Ramos (cell line): ENCODE measurements at regions not wholly inside any gene's neighbourhood (a gene's known extent, or its start where the extent isn't known, plus 50 kb on each side); places are given as distances from the start of the nearest gene placed in this dataset.

Source experiments
- in situ Hi-C: fragments of 300-500 bp; cut with MboI; formaldehyde crosslinking; loops from one replicate; pipeline ENCODE4 v1.14.3; 2022; ENCODE audit warnings: low sequenced_read_pairs; ENCODE audit not compliant: unreplicated experiment

DNA sequence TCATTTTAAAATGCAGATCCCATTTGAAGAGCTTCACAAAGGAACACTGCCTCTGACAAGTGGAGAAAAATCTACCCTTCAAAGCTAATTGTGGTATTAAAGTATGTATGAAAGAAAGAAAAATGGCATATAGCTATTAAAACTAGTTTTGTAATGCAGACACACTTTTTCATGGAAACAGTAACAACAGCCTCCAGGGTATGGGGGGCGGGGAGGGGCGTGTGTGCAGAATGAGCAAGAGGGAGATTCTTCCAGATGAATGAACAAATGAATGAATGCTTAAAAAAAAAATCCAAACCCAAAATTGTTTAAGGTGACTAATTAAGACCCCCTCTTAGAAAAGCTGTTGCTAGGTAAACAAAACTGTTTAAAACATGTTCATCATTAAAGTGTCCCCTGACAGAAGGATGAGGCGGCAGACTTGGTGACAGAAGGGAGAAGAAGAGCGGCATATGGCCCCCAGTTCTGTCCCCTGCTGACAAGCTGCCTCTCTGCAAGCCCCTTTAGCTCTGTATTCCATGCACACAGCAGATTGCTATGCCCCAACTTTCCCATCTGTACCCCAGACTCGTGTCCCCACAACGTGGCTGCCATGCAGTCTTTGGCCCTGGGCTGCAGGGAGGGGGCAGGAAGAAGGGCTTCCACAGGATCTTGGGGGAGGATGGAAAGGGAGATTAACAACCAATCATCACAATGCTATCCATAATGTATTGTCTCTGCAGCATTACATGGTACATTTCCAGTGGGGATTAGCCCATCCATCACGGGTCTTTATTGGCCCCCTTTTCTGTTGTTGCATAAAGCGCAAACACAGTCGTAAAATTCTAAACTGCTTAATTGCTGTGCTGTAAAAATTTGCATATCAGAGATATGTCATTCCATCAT lies 108.4 kb upstream of the OLIG3 start:
- in situ Hi-C loops: no loop called here

DNA sequence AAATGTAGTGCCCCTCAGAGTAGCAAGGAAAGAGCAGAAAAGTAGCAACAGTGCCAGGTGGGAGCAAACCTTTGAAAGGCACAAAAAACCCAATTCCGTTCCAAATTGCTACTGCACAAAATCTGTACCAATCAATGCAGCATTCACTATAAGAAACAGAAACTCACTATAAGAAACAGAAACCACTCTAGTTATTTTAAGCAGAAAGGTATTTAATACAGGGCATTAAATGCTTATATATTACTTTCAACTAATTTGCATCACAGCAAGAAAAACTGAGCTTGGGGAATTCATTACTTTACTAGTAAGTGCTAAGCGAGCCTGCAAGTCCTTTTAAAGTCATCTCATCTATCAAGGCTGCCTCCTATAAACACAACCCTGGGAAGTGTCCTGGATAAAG lies 116.5 kb upstream of the OLIG3 start:
- in situ Hi-C loops: no loop called here

DNA sequence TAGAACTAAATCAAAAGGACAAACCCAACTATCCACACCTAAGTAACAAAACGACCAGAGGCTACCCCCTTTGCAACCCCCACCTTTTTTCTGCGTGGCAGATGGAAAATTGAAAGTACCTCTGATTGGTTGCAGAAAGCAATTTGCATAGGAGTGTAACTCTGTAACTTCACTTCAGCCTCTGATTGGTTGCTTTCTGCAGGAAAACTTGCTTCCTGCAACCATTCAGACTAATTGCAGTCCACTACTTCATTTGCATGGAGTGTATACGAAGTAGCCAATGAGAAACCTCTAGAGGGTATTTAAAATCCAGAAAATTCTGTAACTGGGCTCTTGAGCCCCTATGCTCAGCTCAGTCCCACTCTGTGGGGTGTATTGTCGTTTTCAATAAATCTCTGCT lies 129.1 kb upstream of the OLIG3 start:
- in situ Hi-C loops: no loop called here

DNA sequence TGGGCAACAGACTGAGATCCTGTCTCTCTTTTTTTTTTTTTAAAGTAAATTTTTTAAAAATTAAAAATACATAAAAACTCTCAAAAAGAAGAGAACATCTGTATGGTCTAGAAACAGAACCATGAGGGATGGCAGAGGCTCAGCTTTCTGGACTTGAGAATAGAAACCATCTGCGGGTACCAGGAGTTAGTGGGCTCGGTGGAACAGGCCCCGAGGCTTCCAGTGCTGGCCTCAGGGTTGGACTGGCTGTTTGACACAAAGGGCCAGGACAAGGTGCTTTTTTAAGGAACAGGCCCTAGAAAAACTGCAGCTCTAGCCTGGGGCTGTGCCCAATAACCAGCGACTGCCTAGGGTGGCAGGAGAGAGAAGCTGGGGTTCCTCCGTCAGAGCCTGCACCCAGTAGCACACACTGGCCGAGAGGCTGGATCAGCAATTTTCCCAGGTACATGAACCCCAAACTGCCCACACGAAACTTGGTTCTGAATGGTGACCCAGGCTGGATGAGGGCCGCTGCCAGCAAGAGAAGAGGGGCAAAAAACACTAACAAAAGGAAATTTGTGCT lies 131.0 kb upstream of the OLIG3 start:
- in situ Hi-C loops: loop anchor here (25.0 kb wide), 1 partner anchor 538 kb away; no protein-coding TSS in a partner anchor

DNA sequence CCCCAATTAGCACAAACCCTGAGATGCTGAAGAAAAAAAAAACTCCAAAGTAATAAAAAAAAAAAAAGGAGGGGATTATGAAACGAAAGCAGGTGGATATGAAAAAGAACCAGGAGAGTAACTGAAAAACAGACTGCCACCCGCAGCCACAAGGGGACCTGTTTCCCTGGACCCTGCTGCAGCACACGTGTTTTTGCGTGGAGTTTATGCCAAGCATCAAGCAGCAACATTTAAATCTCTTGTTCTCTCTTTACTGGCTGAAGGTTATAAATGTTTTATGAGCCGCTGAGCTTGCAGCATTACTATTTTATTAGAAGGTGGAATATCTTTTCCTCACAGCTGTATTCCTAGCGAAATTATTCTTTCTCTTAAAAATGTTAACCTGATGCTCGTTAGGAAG lies 131.6 kb upstream of the OLIG3 start:
- in situ Hi-C loops: loop anchor here (25.0 kb wide), 1 partner anchor 539 kb away; no protein-coding TSS in a partner anchor

DNA sequence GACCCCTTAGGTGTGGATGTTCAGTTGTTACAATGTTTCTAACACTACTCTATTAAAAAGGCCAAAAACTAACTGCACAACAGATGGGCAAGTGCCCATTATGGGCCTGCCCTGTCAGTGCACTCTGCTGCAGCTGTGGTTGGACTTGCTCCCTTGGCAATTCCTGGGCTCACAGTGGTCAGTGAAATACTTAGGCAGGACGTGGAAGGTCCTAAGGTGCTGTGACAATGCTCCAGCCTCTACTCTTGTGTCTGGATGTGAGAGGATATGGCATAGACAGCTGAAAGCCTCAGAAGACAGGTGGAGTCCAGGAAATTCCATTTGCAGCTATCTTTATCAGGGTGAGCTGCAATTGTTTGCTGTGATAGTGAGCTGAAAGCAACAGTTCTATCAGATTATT lies 136.5 kb upstream of the OLIG3 start:
- in situ Hi-C loops: loop anchor here (25.0 kb wide), 1 partner anchor 543 kb away; no protein-coding TSS in a partner anchor

DNA sequence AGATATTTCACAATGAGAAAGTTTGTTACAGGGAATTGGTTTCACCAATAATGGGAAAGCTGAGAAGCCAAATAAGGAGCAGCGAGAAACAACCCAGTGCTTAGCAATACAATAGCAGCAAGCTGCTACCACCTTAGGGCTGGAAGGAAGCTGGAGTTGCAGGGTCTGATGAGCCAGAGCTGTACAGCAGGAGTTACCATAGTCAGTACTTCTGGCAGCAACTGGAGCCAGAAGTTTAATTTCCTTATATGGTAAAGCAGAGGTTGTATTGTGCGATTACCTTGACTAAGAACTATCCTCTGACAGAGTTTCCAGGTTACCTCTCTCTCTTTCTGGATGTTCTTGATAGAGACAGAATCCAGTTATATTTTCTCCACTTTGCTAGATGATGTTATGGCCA lies 137.1 kb upstream of the OLIG3 start:
- in situ Hi-C loops: loop anchor here (25.0 kb wide), 1 partner anchor 544 kb away; no protein-coding TSS in a partner anchor

DNA sequence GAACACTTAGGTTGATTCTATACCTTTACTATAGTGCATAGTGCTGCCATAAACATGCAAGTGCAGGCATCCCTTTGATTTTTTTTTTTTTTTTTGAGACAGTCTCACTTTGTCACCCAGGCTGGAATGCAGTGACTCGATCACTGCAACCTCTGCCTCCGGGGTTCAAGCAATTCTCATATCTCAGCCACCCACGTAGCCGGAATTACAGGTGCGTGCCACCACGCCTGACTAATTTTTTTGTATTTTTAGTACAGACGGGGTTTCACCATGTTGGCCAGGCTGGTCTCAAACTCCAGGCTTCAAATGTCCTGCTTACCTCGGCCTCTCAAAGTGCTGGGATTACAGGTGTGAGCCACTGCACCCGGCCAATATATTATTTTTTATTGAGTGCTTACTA lies 140.0 kb upstream of the OLIG3 start:
- in situ Hi-C loops: loop anchor here (25.0 kb wide), 1 partner anchor 547 kb away; no protein-coding TSS in a partner anchor

DNA sequence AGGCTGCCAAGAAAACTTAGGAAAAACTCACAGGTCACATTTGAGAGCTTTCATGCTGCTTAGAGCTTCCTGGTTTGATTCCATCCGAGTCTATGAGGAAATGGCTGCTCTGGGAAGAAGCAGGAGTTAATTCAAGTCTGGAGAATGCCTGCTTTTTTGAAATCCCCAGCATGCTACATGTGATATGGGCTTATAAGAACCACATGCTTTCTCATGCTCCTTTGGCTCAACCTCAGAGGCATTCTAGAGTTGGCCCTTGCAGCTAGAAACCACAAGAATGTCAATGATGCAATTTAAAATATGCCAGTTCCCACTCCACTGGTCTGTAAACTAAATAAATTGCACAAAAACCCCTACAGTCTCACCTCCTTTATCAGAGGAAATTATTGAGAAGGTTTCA lies 142.9 kb upstream of the OLIG3 start:
- in situ Hi-C loops: loop anchor here (25.0 kb wide), 1 partner anchor 550 kb away; no protein-coding TSS in a partner anchor

DNA sequence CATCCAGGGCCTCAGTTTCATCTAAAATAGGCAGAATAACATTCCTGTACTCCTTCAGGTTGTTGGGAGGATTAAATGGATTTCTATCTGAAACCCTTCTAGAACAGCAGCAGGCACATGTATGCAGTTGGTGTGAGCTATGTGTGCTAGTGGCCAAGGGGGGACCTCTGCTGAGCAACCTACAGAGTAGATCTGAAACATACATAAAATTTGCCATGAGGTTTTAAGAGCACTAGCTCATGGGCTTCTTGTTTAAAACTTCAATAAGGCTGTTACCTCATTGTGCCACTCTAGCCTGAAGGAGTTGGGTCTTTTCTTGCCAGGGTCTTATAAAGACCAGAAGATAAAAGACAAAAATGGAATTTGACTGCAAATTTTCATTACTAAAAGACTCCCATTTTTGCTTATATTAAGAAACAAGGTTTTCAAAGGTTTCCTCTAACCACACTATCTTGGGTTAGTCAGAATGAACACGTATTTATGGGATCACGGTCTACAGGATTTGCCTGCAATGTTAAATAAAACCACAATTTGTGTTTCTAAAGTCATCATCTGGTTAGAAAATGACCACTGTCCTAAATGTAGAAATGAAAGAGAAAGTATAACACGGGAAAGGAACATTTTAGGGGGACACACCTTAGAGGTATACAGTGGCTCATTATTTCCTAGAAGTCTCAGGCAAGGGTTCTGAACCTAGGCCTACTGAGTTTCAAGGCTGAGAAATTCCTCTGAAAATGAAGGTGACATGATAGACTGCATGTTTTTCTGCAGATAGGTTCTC lies 144.9 kb upstream of the OLIG3 start:
- in situ Hi-C loops: loop anchor here (25.0 kb wide), 1 partner anchor 552 kb away; no protein-coding TSS in a partner anchor

DNA sequence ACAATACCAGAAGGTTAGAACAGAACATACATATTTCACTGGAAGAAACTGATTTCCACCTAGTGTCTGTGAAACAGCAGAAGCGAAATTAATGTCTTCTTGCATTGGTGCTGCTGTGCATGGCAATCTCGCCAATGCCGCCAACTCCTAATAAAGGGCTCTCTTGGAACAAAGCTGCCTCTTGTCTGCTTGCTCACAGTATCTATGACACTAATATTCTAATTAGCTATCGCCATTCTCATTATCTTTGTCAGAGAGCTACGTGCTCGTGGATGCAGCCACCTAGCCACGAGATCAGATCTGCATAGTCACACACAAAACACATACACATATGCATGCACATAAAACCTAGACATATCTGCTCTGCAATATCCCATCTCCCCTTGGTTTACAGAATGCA lies 145.9 kb upstream of the OLIG3 start:
- in situ Hi-C loops: loop anchor here (25.0 kb wide), 1 partner anchor 553 kb away; no protein-coding TSS in a partner anchor

DNA sequence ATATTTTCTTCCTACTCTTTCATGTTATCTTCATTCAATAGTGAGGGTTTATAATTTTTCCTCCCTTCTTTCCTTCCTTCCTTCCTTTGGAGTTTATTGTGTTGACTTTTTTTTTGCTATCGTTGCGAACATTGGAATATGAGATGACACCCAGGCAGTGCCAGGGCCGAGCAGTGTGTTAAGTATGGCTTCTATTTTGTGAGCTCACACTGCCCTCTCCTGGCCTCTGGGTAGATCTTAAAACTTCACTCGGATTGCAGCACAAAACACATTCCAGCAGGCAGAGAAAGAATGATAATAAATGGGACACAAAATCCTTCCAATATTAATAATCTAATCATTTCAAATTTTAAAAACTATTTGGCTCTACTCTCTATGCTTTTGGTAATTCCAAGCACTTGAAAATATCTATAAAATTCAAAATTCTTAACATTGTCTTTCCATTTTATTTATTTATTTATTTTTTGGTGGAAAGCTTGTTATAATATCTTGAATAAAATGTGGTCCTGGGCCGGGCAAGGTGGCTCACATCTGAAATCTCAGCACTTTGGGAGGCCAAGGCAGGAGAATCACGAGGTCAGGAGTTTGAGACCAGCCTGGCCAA lies 147.4 kb upstream of the OLIG3 start:
- in situ Hi-C loops: loop anchor here (25.0 kb wide), 1 partner anchor 554 kb away; no protein-coding TSS in a partner anchor

DNA sequence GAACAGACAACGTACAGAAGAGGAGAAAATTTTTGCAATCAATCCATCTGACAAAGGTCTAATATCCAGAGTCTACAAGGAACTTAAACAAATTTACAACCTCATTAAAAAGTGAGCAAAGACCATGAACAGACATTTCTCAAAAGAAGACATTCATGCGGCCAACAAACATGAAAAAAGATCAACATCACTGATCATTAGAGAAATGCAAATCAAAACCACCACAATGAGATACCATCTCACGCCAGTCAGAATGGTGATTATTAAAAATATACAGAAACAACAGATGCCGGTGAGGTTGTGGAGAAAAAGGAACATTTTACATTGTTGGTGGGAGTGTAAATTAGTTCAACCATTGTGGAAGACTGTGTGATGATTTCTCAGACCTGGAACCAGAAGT lies 149.0 kb upstream of the OLIG3 start:
- in situ Hi-C loops: loop anchor here (25.0 kb wide), 1 partner anchor 556 kb away; no protein-coding TSS in a partner anchor

DNA sequence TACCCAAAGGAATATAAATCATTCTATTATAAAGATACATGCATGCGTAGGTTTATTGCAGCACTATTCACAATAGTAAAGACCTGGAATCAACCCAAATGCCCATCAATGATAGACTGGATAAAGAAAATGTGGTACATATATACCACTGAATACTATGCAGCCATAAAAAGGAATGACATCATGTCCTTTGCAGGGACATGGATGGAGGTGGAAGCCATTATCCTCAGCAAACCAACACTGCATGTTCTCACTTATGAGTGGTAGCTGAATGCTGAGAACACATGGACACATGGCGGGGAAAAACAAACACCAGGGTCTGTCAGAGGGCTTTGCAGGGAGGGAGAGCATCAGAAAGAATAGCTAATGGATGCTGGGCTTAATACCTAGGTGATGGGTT lies 149.4 kb upstream of the OLIG3 start:
- in situ Hi-C loops: loop anchor here (25.0 kb wide), 1 partner anchor 556 kb away; no protein-coding TSS in a partner anchor

DNA sequence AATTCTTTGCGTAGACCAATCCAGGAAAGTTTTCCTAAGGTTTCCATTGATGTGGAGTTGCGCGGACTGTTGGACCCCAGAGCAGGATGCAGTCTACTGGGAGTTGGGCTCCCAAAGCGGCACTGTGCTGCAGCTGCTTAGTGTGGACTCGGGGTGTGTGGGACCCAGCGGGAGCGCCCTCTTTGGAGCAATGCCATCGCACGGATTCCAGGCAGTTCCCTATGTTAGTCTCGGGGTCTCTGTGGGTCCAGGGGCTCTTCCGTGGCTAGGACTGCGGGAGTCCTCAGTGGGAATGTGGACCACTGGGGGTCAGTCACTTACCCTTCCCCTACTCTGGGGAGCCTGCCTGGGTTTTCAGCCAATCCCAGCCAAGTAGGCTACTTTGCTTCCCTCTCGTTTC lies 151.7 kb upstream of the OLIG3 start:
- in situ Hi-C loops: loop anchor here (25.0 kb wide), 1 partner anchor 559 kb away; no protein-coding TSS in a partner anchor

DNA sequence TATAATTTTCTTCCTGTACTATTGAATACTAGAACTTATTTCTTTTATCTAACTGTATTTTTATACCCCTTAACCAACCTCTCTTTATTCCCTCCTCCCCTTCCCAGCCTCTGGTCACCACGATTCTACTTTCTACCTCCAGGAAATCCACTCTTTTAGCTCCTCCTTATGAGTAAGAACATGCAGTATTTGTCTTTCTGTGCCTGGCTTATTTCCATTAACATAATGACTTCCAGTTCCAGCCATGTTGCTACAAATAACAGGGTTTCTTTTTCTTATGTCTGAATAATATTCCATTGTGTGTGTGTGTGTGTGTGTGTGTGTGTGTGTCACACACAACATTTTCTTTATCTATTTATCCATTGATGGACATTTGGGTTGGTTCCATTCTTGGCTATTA lies 152.3 kb upstream of the OLIG3 start:
- in situ Hi-C loops: loop anchor here (25.0 kb wide), 1 partner anchor 559 kb away; no protein-coding TSS in a partner anchor

DNA sequence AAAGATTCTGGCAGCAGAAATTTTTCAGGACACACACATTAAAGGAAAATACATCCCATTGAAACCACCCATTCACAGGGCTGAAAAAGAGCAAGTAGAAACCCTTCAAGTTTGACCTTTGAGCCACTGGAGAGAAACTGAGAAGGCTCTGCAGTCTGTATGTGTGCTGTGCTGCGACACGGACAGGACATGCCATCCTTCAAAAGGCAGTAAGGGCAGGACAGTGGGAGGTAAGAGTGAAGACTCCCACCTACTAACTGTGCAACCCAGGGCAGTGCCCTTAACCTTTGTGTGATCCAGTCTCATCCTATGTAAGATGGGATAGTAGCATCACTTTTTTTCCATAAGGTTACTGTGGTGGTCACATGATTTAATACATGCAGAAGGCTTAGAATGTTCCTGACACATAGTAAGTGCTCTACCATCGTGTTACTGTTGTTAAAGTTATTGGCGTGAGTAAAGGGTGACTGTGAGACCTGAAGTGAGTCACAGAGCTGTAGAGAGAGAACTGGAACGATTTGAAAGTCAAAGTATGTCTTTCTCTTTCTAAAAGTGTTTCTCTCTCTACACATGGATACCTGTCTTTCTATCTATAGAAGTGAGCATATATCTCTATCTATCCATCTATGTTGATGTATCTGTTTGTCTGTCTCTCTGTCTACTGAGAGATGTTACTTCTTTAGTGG lies 153.7 kb upstream of the OLIG3 start:
- in situ Hi-C loops: loop anchor here (25.0 kb wide), 1 partner anchor 561 kb away; no protein-coding TSS in a partner anchor

DNA sequence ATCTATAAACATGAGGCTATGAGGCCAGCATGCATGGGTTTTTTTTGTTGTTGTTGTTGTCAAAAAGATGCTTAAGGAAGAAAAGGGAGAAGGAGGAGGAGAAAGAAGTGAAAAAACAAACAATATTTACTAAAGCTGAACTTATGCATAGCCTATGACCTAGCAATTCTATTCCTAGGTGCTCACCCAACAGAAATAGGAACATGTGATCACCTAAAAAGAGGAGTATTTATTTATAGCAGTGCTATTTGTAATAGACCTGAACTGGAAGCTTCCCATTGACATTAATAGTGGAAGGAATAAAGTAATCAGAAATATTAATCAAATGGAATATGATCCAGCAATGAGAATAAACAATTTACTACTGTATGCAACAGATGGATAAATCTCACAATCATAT lies 156.5 kb upstream of the OLIG3 start:
- in situ Hi-C loops: no loop called here

DNA sequence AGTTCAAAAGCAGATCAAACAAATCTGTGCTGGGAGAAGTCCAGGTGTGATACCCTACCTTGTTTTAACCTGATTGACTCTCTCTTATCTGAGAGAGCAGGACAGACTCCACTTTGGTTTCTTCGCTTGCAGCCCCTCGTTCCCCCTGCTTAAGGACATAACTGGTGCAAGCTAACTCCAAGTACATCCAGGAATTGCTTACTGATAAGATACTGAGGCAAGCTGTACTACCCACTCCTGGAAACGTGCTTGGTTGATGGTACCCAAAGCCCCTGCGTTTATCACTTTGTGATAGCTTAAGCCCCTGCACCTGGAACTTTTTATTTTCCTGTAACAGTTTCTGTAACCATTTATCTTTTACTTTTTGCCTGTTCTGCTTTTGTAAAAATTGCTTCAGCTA lies 157.0 kb upstream of the OLIG3 start:
- in situ Hi-C loops: no loop called here
